NCI-H526 treated with DMSO at 0.1 percent for 48 hours (cell line): ENCODE measurements at regions not wholly inside any gene's neighbourhood (a gene's known extent, or its start where the extent isn't known, plus 50 kb on each side); places are given as distances from the start of the nearest gene placed in this dataset.
"Not testable (repeated sequence)": the region's sequence is repeated elsewhere in the genome, so short reads cannot be mapped to it uniquely, and the experiment has no call there.

Experiments used
- DNase-seq: peaks from one replicate; lab custom pipeline; 2025; lab: John Stamatoyannopoulos, UW

DNA sequence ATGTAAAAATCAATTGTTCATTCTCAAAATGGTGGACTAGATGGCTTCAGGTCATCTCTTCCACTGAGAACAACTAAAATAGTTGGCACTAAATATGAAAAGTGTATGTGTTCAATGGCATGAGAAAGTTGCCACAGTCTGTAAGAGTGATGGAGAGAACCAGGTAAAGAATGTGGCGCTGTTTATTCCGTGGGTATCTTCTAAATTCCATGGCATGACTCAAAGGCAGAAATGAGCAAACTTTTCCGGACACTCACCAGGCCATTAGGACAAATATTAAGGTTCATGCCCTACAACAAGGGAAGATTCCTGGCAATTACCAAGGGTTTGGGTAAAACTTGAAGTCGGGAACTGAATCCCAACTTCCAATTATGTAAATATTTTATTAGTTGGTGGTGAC lies 825.4 kb upstream of the CDH6 start:
- DNase-seq, result no peak

DNA sequence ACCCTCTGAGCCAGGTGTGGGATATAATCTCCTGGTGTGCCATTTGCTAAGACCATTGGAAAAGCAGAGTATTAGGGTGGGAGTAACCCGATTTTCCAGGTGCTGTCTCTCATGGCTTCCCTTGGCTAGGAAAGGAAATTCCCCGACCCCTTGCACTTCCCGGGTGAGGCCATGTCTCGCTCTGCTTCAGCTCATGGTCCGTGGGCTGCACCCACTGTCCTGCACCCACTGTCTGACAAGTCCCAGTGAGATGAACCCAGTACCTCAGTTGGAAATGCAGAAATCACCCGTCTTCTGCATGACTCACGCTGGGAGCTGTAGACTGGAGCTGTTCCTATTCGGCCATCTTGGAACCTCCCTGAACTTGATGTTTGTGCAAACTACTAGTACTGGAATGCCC lies 828.5 kb upstream of the CDH6 start:
- not testable (repeated sequence) for DNase-seq

DNA sequence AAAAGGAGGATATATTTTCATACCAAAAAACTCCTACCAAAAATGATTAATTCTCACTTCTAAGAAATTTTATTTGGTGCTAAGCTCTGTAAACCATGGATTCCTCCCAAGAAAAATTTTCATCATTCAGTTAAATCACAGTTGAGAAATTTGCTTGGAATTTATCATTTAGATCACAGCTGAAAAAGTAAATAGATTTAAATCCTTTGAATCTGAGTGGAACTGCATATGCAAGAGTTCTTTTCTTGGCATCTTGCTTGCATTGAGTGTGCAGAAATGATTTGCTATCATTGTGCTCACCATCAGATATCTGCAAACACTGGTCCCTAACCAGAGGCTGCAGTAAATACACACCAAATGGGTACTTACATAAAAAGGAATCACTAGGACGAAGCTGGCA lies 836.1 kb upstream of the CDH6 start:
- DNase-seq, result no peak

DNA sequence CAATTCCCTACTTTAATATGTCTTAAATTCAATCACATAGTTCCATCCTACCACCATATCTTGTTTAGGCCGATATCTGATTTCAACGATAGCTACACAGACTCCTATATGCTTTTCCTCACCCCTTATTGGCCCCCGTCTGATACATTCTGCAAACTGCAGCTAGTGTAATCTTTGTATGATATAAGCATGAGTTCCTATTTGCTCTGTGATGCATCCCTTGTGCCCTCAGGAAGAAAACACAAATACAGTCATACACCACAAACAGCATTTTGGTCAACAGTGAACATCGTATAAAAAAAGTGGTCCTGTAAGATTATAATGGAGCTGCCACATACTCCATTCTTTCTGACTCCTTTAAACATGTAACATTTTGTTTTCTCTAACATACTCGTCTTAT lies 837.8 kb upstream of the CDH6 start:
- DNase-seq, result no peak

DNA sequence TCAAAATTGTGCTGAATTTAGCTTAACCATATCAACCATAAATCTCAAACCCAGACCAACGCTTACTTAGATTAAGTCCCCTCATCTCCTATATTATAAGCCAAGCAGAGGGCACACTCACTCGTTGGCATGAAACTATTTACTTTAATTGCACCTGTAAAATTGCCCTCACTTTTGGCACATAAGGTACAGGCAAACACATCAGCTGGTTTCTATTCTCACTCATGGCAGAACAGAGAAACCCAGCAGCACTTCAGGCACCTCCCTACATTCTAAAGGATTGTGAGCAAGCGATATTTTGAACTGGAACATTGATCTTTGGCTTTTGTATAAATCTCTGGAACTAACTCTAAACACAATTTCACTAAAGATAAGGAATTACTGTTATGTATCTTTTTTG lies 845.6 kb upstream of the CDH6 start:
- DNase-seq, result no peak

DNA sequence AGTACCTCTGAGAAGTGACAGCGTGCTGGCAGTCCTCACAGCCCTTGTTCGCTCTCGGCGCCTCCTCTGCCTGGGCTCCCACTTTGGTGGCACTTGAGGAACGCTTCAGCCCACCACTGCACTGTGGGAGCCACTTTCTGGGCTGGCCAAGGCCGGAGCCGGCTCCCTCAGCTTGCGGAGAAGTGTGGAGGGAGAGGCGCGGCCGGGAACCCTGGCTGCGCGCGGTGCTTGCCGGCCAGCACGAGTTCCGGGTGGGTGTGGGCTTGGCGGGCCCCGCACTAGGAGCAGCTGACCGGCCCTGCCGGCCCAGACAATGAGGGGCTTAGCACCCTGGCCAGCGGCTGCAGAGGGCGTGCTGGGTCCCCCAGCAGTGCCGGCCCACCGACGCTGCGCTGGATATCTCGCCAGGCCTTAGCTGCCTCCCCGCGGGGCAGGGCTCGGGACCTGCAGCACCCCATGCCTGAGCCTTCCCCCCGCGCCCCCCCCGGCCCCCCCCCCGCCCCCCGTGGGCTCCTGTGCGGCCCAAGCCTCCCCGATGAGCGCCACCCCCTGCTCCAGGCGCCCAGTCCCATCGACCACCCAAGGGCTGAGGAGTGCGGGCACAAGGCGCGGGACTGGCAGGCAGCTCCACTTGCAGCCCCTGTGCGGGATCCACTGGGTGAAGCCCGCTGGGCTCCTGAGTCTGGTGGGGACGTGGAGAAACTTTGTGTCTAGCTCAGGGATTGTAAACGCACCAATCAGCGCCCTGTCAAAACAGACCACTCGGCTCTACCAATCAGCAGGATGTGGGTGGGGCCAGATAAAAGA lies 847.7 kb upstream of the CDH6 start:
- DNase-seq, result not testable (repeated sequence)

DNA sequence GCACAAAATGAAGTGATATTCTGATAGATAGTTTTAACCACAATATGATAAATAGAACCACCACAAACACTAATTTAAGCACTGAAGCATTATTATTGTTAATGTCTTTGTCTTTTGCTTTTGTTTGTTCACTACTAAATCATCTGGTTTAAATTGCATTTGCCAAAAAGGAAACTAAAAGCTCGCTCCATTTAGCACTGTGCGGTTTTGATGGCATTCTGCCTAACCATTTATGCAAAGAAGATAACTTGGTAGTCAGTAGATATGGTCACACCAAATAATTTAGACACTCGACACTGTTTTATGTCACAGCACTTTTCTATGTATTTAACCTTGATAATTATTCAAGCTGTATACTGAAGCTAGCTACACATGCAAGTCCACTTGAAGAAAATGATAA lies 849.8 kb upstream of the CDH6 start:
- DNase-seq, result no peak

DNA sequence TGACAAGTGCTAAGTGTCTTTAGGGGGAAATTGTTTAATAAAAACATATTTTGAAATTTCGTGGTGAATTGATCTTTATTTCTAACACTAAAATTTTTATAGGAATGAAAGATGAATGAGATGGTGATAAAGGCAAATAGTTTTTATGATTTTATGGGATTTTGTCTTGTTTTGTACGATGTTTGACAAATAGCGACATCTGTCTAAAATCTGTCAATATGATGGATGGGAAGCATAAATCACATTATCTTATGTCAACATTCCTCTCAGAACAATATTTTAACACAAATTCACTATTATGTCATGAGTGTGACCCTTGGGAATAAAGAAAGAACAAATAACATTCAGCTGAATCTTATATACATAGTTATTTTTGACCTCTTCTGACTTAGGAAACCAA lies 852.0 kb upstream of the CDH6 start:
- DNase-seq, result no peak

DNA sequence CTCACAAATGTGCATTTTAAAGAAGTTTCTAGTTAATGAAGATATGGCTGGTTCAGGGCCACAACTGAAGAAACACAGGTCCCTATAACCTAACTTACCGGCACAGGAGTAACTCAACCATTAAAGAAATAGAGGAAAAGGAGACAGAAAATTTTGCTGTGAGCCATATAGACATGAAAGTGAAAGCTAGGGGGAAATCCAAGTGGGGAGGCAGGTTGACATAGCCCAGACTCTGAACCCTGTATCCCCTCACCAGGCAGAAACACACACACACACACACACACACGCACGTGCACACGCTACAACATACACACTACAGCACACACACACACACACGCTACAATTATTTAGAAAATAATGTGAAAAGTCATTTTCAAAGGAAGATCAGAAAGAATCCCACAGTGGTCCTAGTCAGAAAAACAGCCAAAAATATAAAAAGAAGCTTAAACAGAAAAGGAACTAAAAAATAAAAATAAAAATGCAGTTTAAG lies 856.4 kb upstream of the CDH6 start:
- DNase-seq, result no peak

DNA sequence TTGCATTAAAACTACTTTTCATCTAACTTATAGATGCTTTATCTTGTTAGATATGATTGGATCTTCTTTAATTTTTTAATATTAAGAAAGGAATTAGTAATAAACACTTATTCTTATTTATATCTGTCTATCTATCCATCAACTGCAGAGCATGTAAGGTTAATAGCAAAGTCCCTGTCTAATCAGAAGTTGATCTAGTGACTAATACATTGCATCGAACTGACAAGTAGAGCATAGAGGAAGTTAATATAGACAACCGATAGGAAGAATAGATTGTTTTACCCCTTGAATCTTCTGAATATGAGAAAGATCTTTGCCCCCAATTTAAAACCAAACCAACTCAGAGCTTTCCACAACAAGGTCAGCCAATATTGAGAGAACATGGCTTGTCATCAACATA lies 862.0 kb upstream of the CDH6 start:
- no peak for DNase-seq

DNA sequence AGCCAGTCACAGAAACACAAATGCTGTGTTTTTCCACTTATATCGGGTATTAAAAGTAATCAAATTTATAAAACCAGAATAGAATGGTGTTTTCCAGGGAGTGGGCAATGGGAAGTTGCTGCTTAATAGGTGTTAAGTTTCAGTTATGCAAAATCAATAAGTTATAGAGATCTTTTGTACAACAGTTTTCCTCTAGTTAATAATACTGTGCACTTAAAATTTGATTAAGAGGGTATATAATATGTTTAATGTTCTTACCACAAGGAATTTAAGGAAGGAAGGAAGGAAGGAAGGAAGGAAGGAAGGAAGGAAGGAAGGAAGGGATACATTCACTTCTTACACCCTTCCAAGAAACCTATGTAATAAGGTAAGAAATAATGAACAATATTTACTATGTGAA lies 867.7 kb upstream of the CDH6 start:
- no peak for DNase-seq

DNA sequence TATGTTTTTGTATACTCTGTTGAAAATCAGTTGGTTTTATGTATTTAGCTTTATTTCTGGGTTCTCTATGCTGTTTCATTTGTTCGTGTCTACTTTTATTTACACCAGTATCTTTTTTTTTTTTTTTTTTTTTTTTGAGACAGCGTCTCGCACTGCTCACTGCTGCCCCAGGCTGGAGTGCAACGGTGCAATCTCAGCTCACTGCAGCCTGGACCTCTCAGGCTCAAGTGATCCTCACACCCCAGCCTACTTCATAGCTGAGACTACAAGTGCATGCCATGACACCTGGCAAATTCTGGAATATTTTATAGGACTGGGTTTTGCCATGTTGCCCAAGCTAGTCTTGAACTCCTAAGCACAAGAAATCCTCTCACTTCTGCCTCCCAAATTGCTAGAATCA lies 869.4 kb upstream of the CDH6 start:
- no peak for DNase-seq

DNA sequence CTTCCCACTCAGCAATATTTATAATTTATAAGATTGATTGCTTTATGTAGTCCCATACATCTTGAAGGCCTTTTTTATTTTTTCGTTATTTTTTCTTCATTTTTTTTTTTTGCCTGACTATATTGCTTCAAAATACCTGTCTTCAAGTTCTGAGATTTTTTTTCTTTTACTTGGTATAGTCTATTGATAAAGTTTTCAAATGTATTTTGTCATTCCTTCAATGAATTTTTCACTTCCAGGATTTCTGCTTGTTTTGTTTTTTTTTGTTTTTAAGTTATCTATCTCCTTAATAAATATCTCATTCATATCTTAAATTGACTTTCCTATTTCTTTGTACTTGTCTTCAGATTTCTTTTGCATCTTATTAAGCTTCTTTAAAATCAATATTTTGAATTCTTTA lies 905.6 kb upstream of the CDH6 start:
- DNase-seq, result no peak

DNA sequence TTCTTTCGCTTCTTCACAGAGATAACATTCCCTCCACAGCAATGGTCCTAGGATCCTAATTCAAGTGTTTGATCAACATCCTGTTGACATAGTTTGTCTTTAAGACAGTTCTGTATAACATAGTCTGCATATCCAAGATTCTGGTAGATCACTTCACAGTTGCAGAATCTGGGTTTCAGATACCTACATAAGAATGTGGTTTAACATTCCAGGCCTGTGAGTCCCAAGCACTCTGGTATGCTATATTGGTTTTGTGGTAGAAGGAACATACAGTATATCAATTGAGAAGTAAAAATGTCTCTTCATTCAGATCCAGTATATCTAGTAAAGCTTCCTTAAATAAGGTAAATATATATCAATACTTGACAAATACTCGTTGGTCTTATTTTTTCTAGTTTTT lies 914.2 kb upstream of the CDH6 start:
- no peak for DNase-seq

DNA sequence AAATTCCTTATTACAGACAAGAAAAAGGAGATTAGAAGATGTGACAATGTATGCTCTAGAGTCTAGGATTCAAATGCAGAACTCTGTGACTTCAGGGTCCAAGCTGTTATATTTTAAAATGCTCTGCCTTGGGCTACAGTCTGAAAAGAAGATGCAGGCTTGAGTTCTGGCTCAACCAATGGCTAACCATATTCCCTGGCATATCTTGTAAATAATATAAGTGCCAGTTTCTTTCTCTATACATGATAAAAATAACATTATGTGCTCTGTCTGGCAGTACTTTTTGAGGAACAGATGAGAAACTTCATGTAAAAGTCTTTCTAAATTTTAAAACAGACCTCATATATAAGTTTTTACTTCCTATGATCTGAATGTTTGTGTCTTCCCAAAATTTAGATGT lies 926.5 kb upstream of the CDH6 start:
- no peak for DNase-seq

DNA sequence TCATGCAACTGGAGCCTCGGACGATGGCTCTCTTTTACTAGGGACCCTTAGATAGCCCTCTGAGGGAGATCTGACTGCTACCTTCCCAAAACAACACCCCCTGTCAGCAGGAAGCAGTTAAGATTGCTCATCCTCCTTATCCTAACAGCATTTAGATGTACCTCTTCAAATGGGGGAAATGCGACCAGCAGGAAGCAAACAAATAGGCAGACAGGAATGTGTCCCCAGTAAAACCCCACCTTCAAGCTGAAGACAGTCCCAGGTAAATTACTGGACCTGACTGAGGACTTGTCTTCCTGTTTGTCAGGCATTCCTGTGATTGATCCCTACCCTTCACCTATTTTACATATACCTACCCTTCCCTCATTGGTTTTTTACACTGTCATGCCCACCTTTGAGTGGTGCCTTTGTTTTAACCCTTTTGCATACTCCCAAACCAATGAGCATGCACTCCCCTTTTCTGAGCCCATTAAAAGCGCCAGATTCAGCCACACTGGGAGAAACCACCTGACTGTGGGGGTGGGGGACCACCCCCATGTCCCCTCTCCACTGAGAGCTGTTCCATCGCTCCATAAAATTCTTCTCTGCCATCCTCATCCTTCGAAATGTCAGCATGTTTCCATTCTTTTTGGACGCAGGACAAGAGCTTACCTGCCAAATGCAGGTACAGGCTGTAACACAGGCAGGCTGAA lies 954.0 kb upstream of the CDH6 start:
- DNase-seq, result no peak

DNA sequence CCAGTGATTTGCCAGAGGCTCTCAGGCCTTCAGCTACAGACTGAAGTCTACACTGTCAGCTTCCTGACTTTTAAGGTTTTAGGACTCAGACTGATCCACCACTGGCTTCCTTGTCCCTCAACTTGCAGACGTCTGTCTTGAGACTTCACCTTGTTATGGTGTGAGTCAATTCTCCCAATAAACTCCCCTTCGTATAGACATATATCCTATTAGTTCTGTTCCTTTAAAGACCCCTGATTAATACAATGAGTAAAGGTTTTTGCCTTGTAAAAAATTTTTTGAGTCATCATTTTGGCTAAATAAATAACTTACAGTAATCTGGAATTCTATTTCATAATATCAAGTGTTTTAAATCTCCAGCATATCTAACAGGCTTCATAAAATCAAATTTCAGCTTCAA lies 956.3 kb upstream of the CDH6 start:
- no peak for DNase-seq

DNA sequence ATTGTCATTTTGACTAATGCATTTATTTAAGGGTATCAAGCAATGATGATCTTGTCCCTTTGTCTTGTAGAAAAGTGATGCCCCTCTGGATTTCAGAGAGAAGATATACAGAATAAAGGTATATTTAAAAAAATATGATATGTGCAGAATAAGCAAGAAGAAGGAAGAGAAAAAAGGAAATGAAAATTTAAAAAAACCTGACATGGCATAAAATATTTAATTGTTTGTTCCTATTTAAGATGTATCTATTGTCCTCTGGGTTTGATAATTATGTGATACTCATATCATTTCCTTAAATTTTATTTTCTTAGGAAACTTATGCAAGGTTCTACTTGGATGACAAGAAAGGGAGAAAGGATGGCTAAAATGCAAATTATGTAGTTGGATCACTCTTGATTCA lies 983.7 kb upstream of the CDH6 start:
- no peak for DNase-seq

DNA sequence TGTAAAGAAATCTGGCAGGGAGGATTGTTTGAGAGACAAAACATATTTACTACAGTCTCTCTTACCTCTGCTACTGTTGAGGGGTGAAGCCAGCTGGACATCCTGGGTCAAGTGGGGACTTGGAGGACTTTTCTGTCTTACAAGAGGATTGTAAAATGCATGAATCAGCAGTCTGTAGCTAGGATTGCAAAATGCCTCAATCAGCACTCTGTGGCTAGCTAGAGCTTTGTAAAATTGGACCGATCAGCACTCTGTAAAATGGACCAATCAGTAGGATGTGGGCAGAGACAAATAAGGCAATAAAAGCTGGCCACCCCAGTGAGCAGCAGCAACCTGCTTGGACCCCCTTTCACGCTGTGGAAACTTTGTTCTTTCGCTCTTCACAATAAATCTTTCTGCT lies 995.8 kb upstream of the CDH6 start:
- DNase-seq, result no peak

DNA sequence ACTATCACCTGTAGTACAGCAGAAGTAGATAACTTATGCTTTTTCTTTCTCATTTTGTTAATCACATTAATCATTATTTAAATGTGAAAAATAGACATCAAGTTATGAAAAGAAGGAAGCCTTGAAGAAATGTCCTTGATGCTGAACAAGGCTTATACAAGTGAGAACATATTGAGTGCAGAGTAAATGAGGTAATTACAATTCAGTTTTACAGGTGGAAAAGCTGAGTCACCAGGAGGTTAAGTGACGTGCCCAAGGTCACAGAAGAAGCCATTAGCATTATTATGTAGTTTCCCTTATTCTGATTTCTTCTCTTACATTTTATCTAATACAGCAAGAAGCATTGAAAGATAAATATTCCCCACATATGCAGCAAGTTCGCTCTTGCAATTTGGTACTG lies 998.5 kb upstream of the CDH6 start:
- no peak for DNase-seq

DNA sequence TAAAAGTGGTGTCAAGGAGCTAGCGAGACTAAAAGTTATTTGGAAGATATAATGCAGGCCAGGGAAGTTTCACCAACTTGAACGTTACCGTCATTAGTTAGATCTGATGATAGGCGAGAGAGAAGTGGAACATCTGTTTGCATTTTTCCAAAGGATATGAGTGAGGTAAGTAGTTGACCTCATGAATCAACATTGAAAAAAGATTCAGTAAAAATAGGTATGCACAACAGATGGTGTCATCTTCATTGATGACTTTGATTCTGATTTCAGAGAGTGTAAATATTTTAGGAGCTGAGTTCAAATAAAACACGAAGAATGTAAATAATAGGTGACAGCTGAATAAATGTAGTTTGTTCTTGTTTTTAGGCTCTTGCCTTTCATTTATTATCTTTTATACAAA lies 998.9 kb upstream of the CDH6 start:
- DNase-seq, result no peak

DNA sequence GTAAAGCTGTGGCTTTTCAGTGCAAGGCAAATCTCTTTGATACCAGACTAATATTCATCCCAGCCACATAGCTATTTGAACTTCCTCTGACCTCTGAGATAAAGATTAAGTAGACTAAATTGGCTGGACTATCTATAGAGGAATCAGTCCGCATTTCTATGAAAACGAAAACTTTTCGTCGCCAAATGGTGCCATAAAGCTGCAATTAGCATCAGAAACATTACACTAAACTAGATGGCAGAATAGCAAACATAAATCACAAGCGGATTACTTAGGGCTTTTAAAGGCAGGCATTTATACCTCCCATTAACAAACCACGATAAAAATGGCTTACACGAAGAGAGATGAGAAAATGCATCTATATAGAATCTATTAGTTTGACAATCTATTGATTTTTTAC lies 1009.7 kb upstream of the CDH6 start:
- no peak for DNase-seq

DNA sequence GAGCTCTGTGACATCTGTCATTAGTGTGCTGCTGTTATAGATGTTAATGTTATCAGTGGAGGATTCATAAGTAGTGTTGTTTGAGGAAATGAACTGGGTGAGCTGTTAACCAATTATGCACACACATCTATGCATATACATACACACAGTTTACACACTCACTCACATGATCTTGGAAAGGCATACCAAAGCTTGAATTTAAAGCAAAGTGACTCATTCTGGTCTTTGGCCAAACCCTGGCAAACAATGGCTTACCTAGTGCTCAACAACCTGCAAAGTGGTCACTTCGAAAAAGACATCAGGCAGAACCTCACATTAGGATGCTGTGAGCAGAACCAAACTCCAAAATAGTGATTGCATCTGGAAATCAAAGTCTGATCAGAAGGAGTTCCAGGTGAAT lies 1037.3 kb upstream of the CDH6 start:
- DNase-seq, result no peak

DNA sequence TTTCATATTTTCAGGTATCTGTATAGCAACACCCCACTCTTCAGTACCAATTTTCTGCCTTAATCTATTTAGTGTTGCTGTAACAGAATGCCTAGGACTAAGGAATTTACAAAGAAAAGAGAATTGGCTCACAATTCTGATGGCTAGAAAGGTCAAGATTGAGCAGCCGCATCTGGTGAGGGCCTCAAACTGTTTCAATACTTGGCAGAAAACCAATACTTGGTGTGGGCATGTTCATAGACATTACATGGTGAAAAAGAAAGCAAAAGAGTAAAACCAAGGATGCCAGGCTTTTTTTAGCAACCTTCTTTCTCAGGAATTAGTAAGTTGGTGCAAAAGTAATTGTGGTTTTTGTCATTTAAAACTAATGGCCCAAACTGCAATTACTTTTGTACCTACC lies 1041.1 kb upstream of the CDH6 start:
- DNase-seq, result no peak
